ACC112 (cell line): ENCODE measurements at regions not wholly inside any gene's neighbourhood (a gene's known extent, or its start where the extent isn't known, plus 50 kb on each side); places are given as distances from the start of the nearest gene placed in this dataset.
"Not testable (repeated sequence)": the region's sequence is repeated elsewhere in the genome, so short reads cannot be mapped to it uniquely, and the experiment has no call there.

ENCODE experiments used
- H2AFZ ChIP-seq: fragments of 200-600 bp; sonication (generic); one replicate; pipeline ENCODE4 v1.6.0; 2017; ENCODE audit warnings: antibody characterized with exemption, low read length; ENCODE audit not compliant: unreplicated experiment
- H3K27ac ChIP-seq: fragments of 200-600 bp; sonication (generic); 2 replicates; pipeline ENCODE4 v1.5.1; 2014; ENCODE audit warnings: low read depth, mild to moderate bottlenecking, antibody characterized with exemption, low read length, moderate library complexity
- H3K27me3 ChIP-seq: fragments of 200-600 bp; sonication (generic); 2 replicates; pipeline ENCODE4 v1.6.1; 2014; ENCODE audit warnings: mild to moderate bottlenecking, antibody characterized with exemption, low read length, moderate library complexity, mixed read lengths; ENCODE audit not compliant: insufficient read depth
- H3K36me3 ChIP-seq: fragments of 200-600 bp; sonication (generic); 2 replicates; pipeline ENCODE4 v1.6.1; 2016; ENCODE audit warnings: mild to moderate bottlenecking, antibody characterized with exemption, low read length, moderate library complexity, mixed read lengths; ENCODE audit not compliant: insufficient read depth
- H3K4me1 ChIP-seq: fragments of 200-600 bp; sonication (generic); one replicate; pipeline ENCODE4 v1.6.1; 2016; ENCODE audit warnings: low read length, mixed read lengths; ENCODE audit not compliant: insufficient read depth, unreplicated experiment, control insufficient read depth
- H3K4me3 ChIP-seq: fragments of 200-600 bp; sonication (generic); 2 replicates; pipeline ENCODE4 v1.5.1; 2014; ENCODE audit warnings: mild to moderate bottlenecking, low read depth, low read length
- H3K79me2 ChIP-seq: fragments of 200-600 bp; sonication (generic); one replicate; pipeline ENCODE4 v1.6.0; 2016; ENCODE audit warnings: low read length; ENCODE audit not compliant: control insufficient read depth, unreplicated experiment, insufficient read depth

GRCh38 chr5:53263151-53263550 lies 153.6 kb upstream of the MOCS2 start:
- Histone ChIP-seq H3K27ac (no peak overlapping the region), H3K4me3 (no peak overlapping the region), H3K4me1 (peaks cover 8% of the 10 kb centered on the region), H3K27me3 (no peaks in the 10 kb centered on the region), H3K36me3 (no peaks in the 10 kb centered on the region), H3K79me2 (no peaks in the 10 kb centered on the region), H2AFZ (no peak overlapping the region)

GRCh38 chr5:53265043-53265442 lies 155.5 kb upstream of the MOCS2 start:
- H3K4me1 ChIP-seq, result peaks cover 8% of the 10 kb centered on the region
- no peaks in the 10 kb centered on the region for H3K27me3 ChIP-seq
- H3K79me2 ChIP-seq, result no peaks in the 10 kb centered on the region
- H3K36me3 ChIP-seq, result no peaks in the 10 kb centered on the region
- no peak overlapping the region for H3K27ac ChIP-seq
- H3K4me3 ChIP-seq, result no peak overlapping the region
- H2AFZ ChIP-seq, result no peak overlapping the region

GRCh38 chr5:53268241-53268640 lies 158.7 kb upstream of the MOCS2 start:
- not testable (repeated sequence) for H3K4me1 ChIP-seq, H3K27me3 ChIP-seq, H3K79me2 ChIP-seq, H3K27ac ChIP-seq, H3K36me3 ChIP-seq, H2AFZ ChIP-seq, H3K4me3 ChIP-seq

- no peaks in the 10 kb centered on the region for H3K79me2 ChIP-seq
- H3K27me3 ChIP-seq, result no peaks in the 10 kb centered on the region
- no peak overlapping the region for H2AFZ ChIP-seq
- no peak overlapping the region for H3K4me3 ChIP-seq
- H3K27ac ChIP-seq, result no peak overlapping the region
- no peaks in the 10 kb centered on the region for H3K36me3 ChIP-seq
- H3K4me1 ChIP-seq, result peaks cover 14% of the 10 kb centered on the region
Observed at GRCh38 chr5:53275666-53276065, 166.1 kb upstream of the MOCS2 start.

GRCh38 chr5:53276825-53277224 lies 167.3 kb upstream of the MOCS2 start:
- no peaks in the 10 kb centered on the region for H3K79me2 ChIP-seq
- H2AFZ ChIP-seq, result peak overlapping the region; percentile 5
- no peaks in the 10 kb centered on the region for H3K36me3 ChIP-seq
- peak overlapping the region; percentile 12; the same call in 1 of the 2 replicates for H3K4me3 ChIP-seq
- peaks cover 14% of the 10 kb centered on the region for H3K4me1 ChIP-seq
- peak overlapping the region; percentile 66 for H3K27ac ChIP-seq
- H3K27me3 ChIP-seq, result no peaks in the 10 kb centered on the region

GRCh38 chr5:53277491-53277890 lies 167.9 kb upstream of the MOCS2 start:
- Histone ChIP-seq H2AFZ (peak overlapping the region; percentile 5), H3K36me3 (no peaks in the 10 kb centered on the region), H3K27me3 (no peaks in the 10 kb centered on the region), H3K4me1 (peaks cover 14% of the 10 kb centered on the region), H3K27ac (peak overlapping the region; percentile 48), H3K79me2 (no peaks in the 10 kb centered on the region), H3K4me3 (no peak overlapping the region)

GRCh38 chr5:53287573-53287972 lies 178.0 kb upstream of the MOCS2 start:
- Histone ChIP-seq H3K79me2 (no peaks in the 10 kb centered on the region), H3K27me3 (no peaks in the 10 kb centered on the region), H3K4me3 (no peak overlapping the region), H3K36me3 (no peaks in the 10 kb centered on the region), H3K4me1 (peaks cover 9% of the 10 kb centered on the region), H3K27ac (no peak overlapping the region), H2AFZ (no peak overlapping the region)

- Histone ChIP-seq H2AFZ (no peak overlapping the region), H3K27me3 (no peaks in the 10 kb centered on the region), H3K36me3 (no peaks in the 10 kb centered on the region), H3K4me1 (peaks cover 9% of the 10 kb centered on the region), H3K27ac (no peak overlapping the region), H3K79me2 (no peaks in the 10 kb centered on the region), H3K4me3 (no peak overlapping the region)
Observed at GRCh38 chr5:53288511-53288910, 179.0 kb upstream of the MOCS2 start.

GRCh38 chr5:53291047-53291446 lies 181.5 kb upstream of the MOCS2 start:
- Histone ChIP-seq H3K36me3 (no peaks in the 10 kb centered on the region), H2AFZ (no peak overlapping the region), H3K27me3 (no peaks in the 10 kb centered on the region), H3K79me2 (no peaks in the 10 kb centered on the region), H3K4me1 (peaks cover 9% of the 10 kb centered on the region), H3K27ac (0 out of 2 replicates have a peak overlapping the region, but pooled peaks have one; percentile 7), H3K4me3 (no peak overlapping the region)

GRCh38 chr5:53291528-53291927 lies 182.0 kb upstream of the MOCS2 start:
- H3K27ac ChIP-seq, result 0 out of 2 replicates have a peak overlapping the region, but pooled peaks have one; percentile 7
- H3K79me2 ChIP-seq, result no peaks in the 10 kb centered on the region
- H2AFZ ChIP-seq, result no peak overlapping the region
- no peaks in the 10 kb centered on the region for H3K36me3 ChIP-seq
- H3K27me3 ChIP-seq, result no peaks in the 10 kb centered on the region
- H3K4me3 ChIP-seq, result no peak overlapping the region
- peaks cover 9% of the 10 kb centered on the region for H3K4me1 ChIP-seq

GRCh38 chr5:53298841-53299240 lies 181.6 kb upstream of the FST start:
- no peaks in the 10 kb centered on the region for H3K79me2 ChIP-seq
- no peak overlapping the region for H2AFZ ChIP-seq
- H3K36me3 ChIP-seq, result no peaks in the 10 kb centered on the region
- H3K27ac ChIP-seq, result no peak overlapping the region
- H3K4me3 ChIP-seq, result no peak overlapping the region
- H3K4me1 ChIP-seq, result peaks cover 20% of the 10 kb centered on the region
- no peaks in the 10 kb centered on the region for H3K27me3 ChIP-seq
